ENCODE measurements at regions not wholly inside any gene's neighbourhood (a gene's known extent, or its start where the extent isn't known, plus 50 kb on each side); places are given as distances from the start of the nearest gene placed in this dataset.
"Not testable (repeated sequence)": the region's sequence is repeated elsewhere in the genome, so short reads cannot be mapped to it uniquely, and the experiment has no call there.

GRCh38 chr4:45207241-45207863 is 481.0 kb upstream of the GNPDA2 start:
- DNase-seq; in situ Hi-C loops (cut with HindIII; ENCODE audit: low pct_ligation_motif_present, low pct_unique_long_range_greater_than_20kb, low sequenced_read_pairs): not testable (repeated sequence)

- DNase-seq = no peak
- in situ Hi-C loops (cut with HindIII; ENCODE audit: low pct_ligation_motif_present, low pct_unique_long_range_greater_than_20kb, low sequenced_read_pairs) = no loop called here
Measured at GRCh38 chr4:45199736-45200135, 473.4 kb upstream of the GNPDA2 start.

- DNase-seq = no peak
- in situ Hi-C loops (cut with HindIII; ENCODE audit: low pct_ligation_motif_present, low pct_unique_long_range_greater_than_20kb, low sequenced_read_pairs) = no loop called here
Measured at GRCh38 chr4:45188501-45188900, 462.1 kb upstream of the GNPDA2 start.

- in situ Hi-C loops (cut with HindIII; ENCODE audit: low pct_ligation_motif_present, low pct_unique_long_range_greater_than_20kb, low sequenced_read_pairs) = no loop called here
- DNase-seq = no peak
Measured at GRCh38 chr4:45186249-45186648, 459.9 kb upstream of the GNPDA2 start.

GRCh38 chr4:45183905-45184304 is 457.5 kb upstream of the GNPDA2 start:
- DNase-seq = no peak
- in situ Hi-C loops (cut with HindIII; ENCODE audit: low pct_ligation_motif_present, low pct_unique_long_range_greater_than_20kb, low sequenced_read_pairs) = no loop called here

GRCh38 chr4:45172636-45173035 is 446.3 kb upstream of the GNPDA2 start:
- in situ Hi-C loops (cut with HindIII; ENCODE audit: low pct_ligation_motif_present, low pct_unique_long_range_greater_than_20kb, low sequenced_read_pairs) = no loop called here
- no peak for DNase-seq

GRCh38 chr4:45160951-45161350 is 434.6 kb upstream of the GNPDA2 start:
- in situ Hi-C loops (cut with HindIII; ENCODE audit: low pct_ligation_motif_present, low pct_unique_long_range_greater_than_20kb, low sequenced_read_pairs) = no loop called here
- no peak for DNase-seq

- DNase-seq = no peak
- in situ Hi-C loops (cut with HindIII; ENCODE audit: low pct_ligation_motif_present, low pct_unique_long_range_greater_than_20kb, low sequenced_read_pairs) = no loop called here
Measured at GRCh38 chr4:45155081-45155777, 428.9 kb upstream of the GNPDA2 start.

- in situ Hi-C loops (cut with HindIII; ENCODE audit: low pct_ligation_motif_present, low pct_unique_long_range_greater_than_20kb, low sequenced_read_pairs) = no loop called here
- DNase-seq = no peak
Measured at GRCh38 chr4:45147866-45148265, 421.5 kb upstream of the GNPDA2 start.

- in situ Hi-C loops (cut with HindIII; ENCODE audit: low pct_ligation_motif_present, low pct_unique_long_range_greater_than_20kb, low sequenced_read_pairs) = no loop called here
Measured at GRCh38 chr4:45131020-45131419, 404.7 kb upstream of the GNPDA2 start.

GRCh38 chr4:45122406-45122805 is 396.1 kb upstream of the GNPDA2 start:
- in situ Hi-C loops (cut with HindIII; ENCODE audit: low pct_ligation_motif_present, low pct_unique_long_range_greater_than_20kb, low sequenced_read_pairs) = no loop called here
- no peak for DNase-seq

More at GRCh38 chr4:45131020-45131419, 404.7 kb upstream of the GNPDA2 start:
- no peak for DNase-seq

GRCh38 chr4:45121426-45121975 is 395.1 kb upstream of the GNPDA2 start:
- in situ Hi-C loops (cut with HindIII; ENCODE audit: low pct_ligation_motif_present, low pct_unique_long_range_greater_than_20kb, low sequenced_read_pairs) = no loop called here
- DNase-seq = no peak

GRCh38 chr4:45120163-45120562 is 393.8 kb upstream of the GNPDA2 start:
- DNase-seq = no peak

GRCh38 chr4:45119376-45119775 is 393.0 kb upstream of the GNPDA2 start:
- in situ Hi-C loops (cut with HindIII; ENCODE audit: low pct_ligation_motif_present, low pct_unique_long_range_greater_than_20kb, low sequenced_read_pairs) = no loop called here
- no peak for DNase-seq

More at GRCh38 chr4:45120163-45120562, 393.8 kb upstream of the GNPDA2 start:
- in situ Hi-C loops (cut with HindIII; ENCODE audit: low pct_ligation_motif_present, low pct_unique_long_range_greater_than_20kb, low sequenced_read_pairs) = no loop called here

- DNase-seq = no peak
- in situ Hi-C loops (cut with HindIII; ENCODE audit: low pct_ligation_motif_present, low pct_unique_long_range_greater_than_20kb, low sequenced_read_pairs) = no loop called here
Measured at GRCh38 chr4:45102716-45103115, 376.4 kb upstream of the GNPDA2 start.

GRCh38 chr4:45100956-45101818 is 374.8 kb upstream of the GNPDA2 start:
- DNase-seq = no peak
- in situ Hi-C loops (cut with HindIII; ENCODE audit: low pct_ligation_motif_present, low pct_unique_long_range_greater_than_20kb, low sequenced_read_pairs) = no loop called here

GRCh38 chr4:45099471-45099870 is 373.1 kb upstream of the GNPDA2 start:
- in situ Hi-C loops (cut with HindIII; ENCODE audit: low pct_ligation_motif_present, low pct_unique_long_range_greater_than_20kb, low sequenced_read_pairs) = no loop called here
- no peak for DNase-seq

- DNase-seq = no peak
- in situ Hi-C loops (cut with HindIII; ENCODE audit: low pct_ligation_motif_present, low pct_unique_long_range_greater_than_20kb, low sequenced_read_pairs) = no loop called here
Measured at GRCh38 chr4:45094684-45095083, 368.3 kb upstream of the GNPDA2 start.

GRCh38 chr4:45082101-45082500 is 355.7 kb upstream of the GNPDA2 start:
- no peak for DNase-seq
- in situ Hi-C loops (cut with HindIII; ENCODE audit: low pct_ligation_motif_present, low pct_unique_long_range_greater_than_20kb, low sequenced_read_pairs) = no loop called here

Measured in ACHN (cell line).